ENCODE measurements at regions not wholly inside any gene's neighbourhood (a gene's known extent, or its start where the extent isn't known, plus 50 kb on each side); places are given as distances from the start of the nearest gene placed in this dataset.

- H2BK120ac ChIP-seq (ENCODE audit: low read depth, low read length, poor library complexity, severe bottlenecking) = no peak overlapping the region
- peak overlapping the region; percentile 48 for H4K91ac ChIP-seq (ENCODE audit: insufficient read length, low read depth, low read length)
- H4K20me1 ChIP-seq (ENCODE audit: control insufficient read depth, insufficient read depth, insufficient read length) = no peaks in the 10 kb centered on the region
- no peak overlapping the region for H2BK12ac ChIP-seq (ENCODE audit: insufficient read length, low read depth, low read length)
- no peak for DNase-seq
- peak overlapping the region; percentile 86 to 95 for H3K4me3 Mint-ChIP-seq
- H2BK20ac ChIP-seq (ENCODE audit: low read depth, low read length, poor library complexity, severe bottlenecking) = no peak overlapping the region
- H3K23me2 ChIP-seq (ENCODE audit: insufficient read length, low read depth, low read length, poor library complexity, severe bottlenecking) = peaks cover 27% of the 10 kb centered on the region
- no peaks in the 10 kb centered on the region for H3K79me1 ChIP-seq (ENCODE audit: insufficient read depth, low read depth, low read length, poor library complexity, severe bottlenecking)
- TF ChIP-seq CTCF (conservative IDR thresholded peaks at IDR 0.05) = no peak
- H3K27me3 Mint-ChIP-seq (ENCODE audit: low read depth) = peaks cover 14% of the 10 kb centered on the region
- H3K18ac ChIP-seq (ENCODE audit: insufficient read length, low read depth, low read length) = peak overlapping the region; percentile 31
- no peak overlapping the region for H3K56ac ChIP-seq (ENCODE audit: insufficient read length, low read depth, low read length)
- H3K14ac ChIP-seq (ENCODE audit: insufficient read depth, low read length) = peak overlapping the region; percentile 65
- H3K4me1 ChIP-seq (ENCODE audit: insufficient read depth, low read length) = peaks cover 3% of the 10 kb centered on the region; the same call in 1 of the 2 replicates
- peak overlapping the region; percentile 85 for H3K4me2 ChIP-seq (ENCODE audit: insufficient read depth, insufficient read length, low read length)
- H2AK5ac ChIP-seq (ENCODE audit: insufficient read length, low read length) = no peak overlapping the region
- no peak overlapping the region for H2BK15ac ChIP-seq (ENCODE audit: low read depth, low read length)
- H2AFZ ChIP-seq (ENCODE audit: low read length) = no peak overlapping the region
- peak overlapping the region; percentile 14 for H2BK5ac ChIP-seq (ENCODE audit: insufficient read length, low read length)
- H3K9me3 ChIP-seq (ENCODE audit: control insufficient read depth, low read depth, low read length) = no peaks in the 10 kb centered on the region
- H4K8ac ChIP-seq (replicated peaks; ENCODE audit: insufficient read length, low read depth, low read length) = no peak overlapping the region
- peak overlapping the region; percentile 54 for H4K5ac ChIP-seq (ENCODE audit: insufficient read length, low read depth, low read length)
- peaks cover 19% of the 10 kb centered on the region; the same call in 1 of the 2 replicates for H3K79me2 ChIP-seq (ENCODE audit: insufficient read depth, low read length)
- H3K27ac Mint-ChIP-seq = peak overlapping the region; percentile 97 to 100 (median 99)
- H3K9me3 Mint-ChIP-seq = no peaks in the 10 kb centered on the region; a peak in 1 of 5 replicates
- peaks cover 31 to 38% of the 10 kb centered on the region in 2 experiments for H3K4me1 Mint-ChIP-seq
- H3T11ph ChIP-seq (ENCODE audit: low read length) = no peak overlapping the region
- no CpG with 5 or more reads among the region's 9 CpGs for WGBS (ENCODE audit: extremely low coverage, insufficient read length, low lambda C conversion rate)
- peak overlapping the region; percentile 65 for H3K9ac ChIP-seq (ENCODE audit: extremely low read depth, insufficient read length, low read length)
- no peaks in the 10 kb centered on the region for H3K27me3 ChIP-seq (ENCODE audit: insufficient read depth, low read length)
- no peak overlapping the region for H3K23ac ChIP-seq (ENCODE audit: insufficient read length, low read depth, low read length)
- peak overlapping the region; percentile 85 for H3K27ac ChIP-seq (ENCODE audit: insufficient read length, low read depth, low read length)
- peaks cover 6 to 15% (median 10%) of the 10 kb centered on the region in 3 experiments; a peak in 6 of 7 replicates for H3K36me3 Mint-ChIP-seq (ENCODE audit: insufficient read depth in 1 of 3, low read depth in 3 of 3)
- H3K4ac ChIP-seq (ENCODE audit: low read depth, low read length) = peak overlapping the region; percentile 55; the same call in 1 of the 2 replicates
Observed at GRCh38 chr6:21665110-21665391, 71.5 kb downstream of the SOX4 start.
